ENCODE measurements at regions not wholly inside any gene's neighbourhood (a gene's known extent, or its start where the extent isn't known, plus 50 kb on each side); places are given as distances from the start of the nearest gene placed in this dataset.

- TF ChIP-seq, protein P1, sequence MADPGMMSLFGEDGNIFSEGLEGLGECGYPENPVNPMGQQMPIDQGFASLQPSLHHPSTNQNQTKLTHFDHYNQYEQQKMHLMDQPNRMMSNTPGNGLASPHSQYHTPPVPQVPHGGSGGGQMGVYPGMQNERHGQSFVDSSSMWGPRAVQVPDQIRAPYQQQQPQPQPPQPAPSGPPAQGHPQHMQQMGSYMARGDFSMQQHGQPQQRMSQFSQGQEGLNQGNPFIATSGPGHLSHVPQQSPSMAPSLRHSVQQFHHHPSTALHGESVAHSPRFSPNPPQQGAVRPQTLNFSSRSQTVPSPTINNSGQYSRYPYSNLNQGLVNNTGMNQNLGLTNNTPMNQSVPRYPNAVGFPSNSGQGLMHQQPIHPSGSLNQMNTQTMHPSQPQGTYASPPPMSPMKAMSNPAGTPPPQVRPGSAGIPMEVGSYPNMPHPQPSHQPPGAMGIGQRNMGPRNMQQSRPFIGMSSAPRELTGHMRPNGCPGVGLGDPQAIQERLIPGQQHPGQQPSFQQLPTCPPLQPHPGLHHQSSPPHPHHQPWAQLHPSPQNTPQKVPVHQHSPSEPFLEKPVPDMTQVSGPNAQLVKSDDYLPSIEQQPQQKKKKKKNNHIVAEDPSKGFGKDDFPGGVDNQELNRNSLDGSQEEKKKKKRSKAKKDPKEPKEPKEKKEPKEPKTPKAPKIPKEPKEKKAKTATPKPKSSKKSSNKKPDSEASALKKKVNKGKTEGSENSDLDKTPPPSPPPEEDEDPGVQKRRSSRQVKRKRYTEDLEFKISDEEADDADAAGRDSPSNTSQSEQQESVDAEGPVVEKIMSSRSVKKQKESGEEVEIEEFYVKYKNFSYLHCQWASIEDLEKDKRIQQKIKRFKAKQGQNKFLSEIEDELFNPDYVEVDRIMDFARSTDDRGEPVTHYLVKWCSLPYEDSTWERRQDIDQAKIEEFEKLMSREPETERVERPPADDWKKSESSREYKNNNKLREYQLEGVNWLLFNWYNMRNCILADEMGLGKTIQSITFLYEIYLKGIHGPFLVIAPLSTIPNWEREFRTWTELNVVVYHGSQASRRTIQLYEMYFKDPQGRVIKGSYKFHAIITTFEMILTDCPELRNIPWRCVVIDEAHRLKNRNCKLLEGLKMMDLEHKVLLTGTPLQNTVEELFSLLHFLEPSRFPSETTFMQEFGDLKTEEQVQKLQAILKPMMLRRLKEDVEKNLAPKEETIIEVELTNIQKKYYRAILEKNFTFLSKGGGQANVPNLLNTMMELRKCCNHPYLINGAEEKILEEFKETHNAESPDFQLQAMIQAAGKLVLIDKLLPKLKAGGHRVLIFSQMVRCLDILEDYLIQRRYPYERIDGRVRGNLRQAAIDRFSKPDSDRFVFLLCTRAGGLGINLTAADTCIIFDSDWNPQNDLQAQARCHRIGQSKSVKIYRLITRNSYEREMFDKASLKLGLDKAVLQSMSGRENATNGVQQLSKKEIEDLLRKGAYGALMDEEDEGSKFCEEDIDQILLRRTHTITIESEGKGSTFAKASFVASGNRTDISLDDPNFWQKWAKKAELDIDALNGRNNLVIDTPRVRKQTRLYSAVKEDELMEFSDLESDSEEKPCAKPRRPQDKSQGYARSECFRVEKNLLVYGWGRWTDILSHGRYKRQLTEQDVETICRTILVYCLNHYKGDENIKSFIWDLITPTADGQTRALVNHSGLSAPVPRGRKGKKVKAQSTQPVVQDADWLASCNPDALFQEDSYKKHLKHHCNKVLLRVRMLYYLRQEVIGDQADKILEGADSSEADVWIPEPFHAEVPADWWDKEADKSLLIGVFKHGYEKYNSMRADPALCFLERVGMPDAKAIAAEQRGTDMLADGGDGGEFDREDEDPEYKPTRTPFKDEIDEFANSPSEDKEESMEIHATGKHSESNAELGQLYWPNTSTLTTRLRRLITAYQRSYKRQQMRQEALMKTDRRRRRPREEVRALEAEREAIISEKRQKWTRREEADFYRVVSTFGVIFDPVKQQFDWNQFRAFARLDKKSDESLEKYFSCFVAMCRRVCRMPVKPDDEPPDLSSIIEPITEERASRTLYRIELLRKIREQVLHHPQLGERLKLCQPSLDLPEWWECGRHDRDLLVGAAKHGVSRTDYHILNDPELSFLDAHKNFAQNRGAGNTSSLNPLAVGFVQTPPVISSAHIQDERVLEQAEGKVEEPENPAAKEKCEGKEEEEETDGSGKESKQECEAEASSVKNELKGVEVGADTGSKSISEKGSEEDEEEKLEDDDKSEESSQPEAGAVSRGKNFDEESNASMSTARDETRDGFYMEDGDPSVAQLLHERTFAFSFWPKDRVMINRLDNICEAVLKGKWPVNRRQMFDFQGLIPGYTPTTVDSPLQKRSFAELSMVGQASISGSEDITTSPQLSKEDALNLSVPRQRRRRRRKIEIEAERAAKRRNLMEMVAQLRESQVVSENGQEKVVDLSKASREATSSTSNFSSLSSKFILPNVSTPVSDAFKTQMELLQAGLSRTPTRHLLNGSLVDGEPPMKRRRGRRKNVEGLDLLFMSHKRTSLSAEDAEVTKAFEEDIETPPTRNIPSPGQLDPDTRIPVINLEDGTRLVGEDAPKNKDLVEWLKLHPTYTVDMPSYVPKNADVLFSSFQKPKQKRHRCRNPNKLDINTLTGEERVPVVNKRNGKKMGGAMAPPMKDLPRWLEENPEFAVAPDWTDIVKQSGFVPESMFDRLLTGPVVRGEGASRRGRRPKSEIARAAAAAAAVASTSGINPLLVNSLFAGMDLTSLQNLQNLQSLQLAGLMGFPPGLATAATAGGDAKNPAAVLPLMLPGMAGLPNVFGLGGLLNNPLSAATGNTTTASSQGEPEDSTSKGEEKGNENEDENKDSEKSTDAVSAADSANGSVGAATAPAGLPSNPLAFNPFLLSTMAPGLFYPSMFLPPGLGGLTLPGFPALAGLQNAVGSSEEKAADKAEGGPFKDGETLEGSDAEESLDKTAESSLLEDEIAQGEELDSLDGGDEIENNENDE (IDR thresholded peaks at IDR 0.05; ENCODE audit: insufficient replicate concordance, low read length) = no peak
- no peak for TF ChIP-seq TEAD4 (IDR thresholded peaks at IDR 0.05; ENCODE audit: low read depth, low read length)
- TF ChIP-seq ATF3 (IDR thresholded peaks at IDR 0.05; ENCODE audit: insufficient read depth, low read depth, low read length) = no peak
These were observed 103.6 kb upstream of the VEPH1 start (continued) for GRCh38 chr3:157606852-157607197.
